ENCODE measurements at regions not wholly inside any gene's neighbourhood (a gene's known extent, or its start where the extent isn't known, plus 50 kb on each side); places are given as distances from the start of the nearest gene placed in this dataset.

GRCh38 chr15:25051399-25052154, 96.8 kb downstream of the SNRPN start:
- Histone ChIP-seq H3K27me3 (no peaks in the 10 kb centered on the region), H3K4me1 (no peaks in the 10 kb centered on the region), H3K4me3 (no peak overlapping the region), H3K36me3 (peaks cover 0 to 58% (median 9%) of the 10 kb centered on the region in 4 donors), H3K27ac (no peak overlapping the region), H3K9me3 (peaks cover 81 to 97% of the 10 kb centered on the region in 2 donors)
- intact Hi-C loops (cut with DNase I; ENCODE audit: low total_unique reads) = no loop called here
- TF ChIP-seq CTCF (IDR thresholded peaks at IDR 0.05) = no peak
- TF ChIP-seq EP300 (IDR thresholded peaks at IDR 0.05; ENCODE audit: low read depth) = no peak
- TF ChIP-seq POLR2AphosphoS5 (IDR thresholded peaks at IDR 0.05) = no peak
- WGBS, 2 donors (ENCODE audit: low coverage in 1 of 2) = 81% methylated on average over 13 of the region's 13 CpGs; no CpG with 5 or more reads in 1 of the 2 donors
- in situ Hi-C loops (cut with MboI; ENCODE audit: low pct_ligation_motif_present in 1 of 4, low pct_unique_long_range_greater_than_20kb in 1 of 4, low sequenced_read_pairs in 3 of 4) = loop anchor here in 1 of 4 donors (25.0 kb wide), 1 partner anchor 89 kb away; the partner anchor contains the start of genes SNRPN and SNURF
- DNase-seq = no peak

- Histone ChIP-seq H3K4me3 (no peak overlapping the region), H3K27me3 (no peaks in the 10 kb centered on the region), H3K36me3 (peaks cover 0 to 50% (median 9%) of the 10 kb centered on the region in 4 donors), H3K27ac (no peak overlapping the region), H3K9me3 (peaks cover 80 to 97% of the 10 kb centered on the region in 2 donors), H3K4me1 (no peaks in the 10 kb centered on the region)
- in situ Hi-C loops (cut with MboI; ENCODE audit: low pct_ligation_motif_present in 1 of 4, low pct_unique_long_range_greater_than_20kb in 1 of 4, low sequenced_read_pairs in 3 of 4) (loop anchor here in 1 of 4 donors (25.0 kb wide), 1 partner anchor 90 kb away; the partner anchor contains the start of genes SNRPN and SNURF), intact Hi-C loops (cut with DNase I; ENCODE audit: low total_unique reads) (no loop called here)
- no peak for TF ChIP-seq CTCF (IDR thresholded peaks at IDR 0.05)
- no peak for TF ChIP-seq EP300 (IDR thresholded peaks at IDR 0.05; ENCODE audit: low read depth)
- TF ChIP-seq POLR2AphosphoS5 (IDR thresholded peaks at IDR 0.05) = no peak
- TF ChIP-seq POLR2A (IDR thresholded peaks at IDR 0.05) = no peak
- 88% methylated on average over 13 of the region's 14 CpGs; no CpG with 5 or more reads in 1 of the 2 donors for WGBS, 2 donors (ENCODE audit: low coverage in 1 of 2)
- DNase-seq = no peak
These were observed 97.6 kb downstream of the SNRPN start for GRCh38 chr15:25052191-25052999.

- H3K27ac ChIP-seq = no peak overlapping the region
- TF ChIP-seq CTCF (IDR thresholded peaks at IDR 0.05) (no peak), EP300 (IDR thresholded peaks at IDR 0.05; ENCODE audit: low read depth) (no peak), POLR2AphosphoS5 (IDR thresholded peaks at IDR 0.05) (no peak), POLR2A (IDR thresholded peaks at IDR 0.05) (no peak)
- no peaks in the 10 kb centered on the region for H3K4me1 ChIP-seq
- intact Hi-C loops (cut with DNase I; ENCODE audit: low total_unique reads) (no loop called here), in situ Hi-C loops (cut with MboI; ENCODE audit: low pct_ligation_motif_present in 1 of 4, low pct_unique_long_range_greater_than_20kb in 1 of 4, low sequenced_read_pairs in 3 of 4) (loop anchor here in 1 of 4 donors (25.0 kb wide), 1 partner anchor 91 kb away; the partner anchor contains the start of genes SNRPN and SNURF)
- 92 to 100% methylated on average over 4 to 20 of the region's 20 CpGs for WGBS, 2 donors (ENCODE audit: low coverage in 1 of 2)
- H3K27me3 ChIP-seq = no peaks in the 10 kb centered on the region
- DNase-seq = no peak
- H3K4me3 ChIP-seq = no peak overlapping the region
- H3K9me3 ChIP-seq = peaks cover 80 to 97% of the 10 kb centered on the region in 2 donors
- H3K36me3 ChIP-seq = peaks cover 0 to 42% (median 6%) of the 10 kb centered on the region in 4 donors
These were observed 98.4 kb downstream of the SNRPN start for GRCh38 chr15:25053000-25053815.

Measured in transverse colon (tissue), 4 donors.